ENCODE measurements at regions not wholly inside any gene's neighbourhood (a gene's known extent, or its start where the extent isn't known, plus 50 kb on each side); places are given as distances from the start of the nearest gene placed in this dataset.

DNA sequence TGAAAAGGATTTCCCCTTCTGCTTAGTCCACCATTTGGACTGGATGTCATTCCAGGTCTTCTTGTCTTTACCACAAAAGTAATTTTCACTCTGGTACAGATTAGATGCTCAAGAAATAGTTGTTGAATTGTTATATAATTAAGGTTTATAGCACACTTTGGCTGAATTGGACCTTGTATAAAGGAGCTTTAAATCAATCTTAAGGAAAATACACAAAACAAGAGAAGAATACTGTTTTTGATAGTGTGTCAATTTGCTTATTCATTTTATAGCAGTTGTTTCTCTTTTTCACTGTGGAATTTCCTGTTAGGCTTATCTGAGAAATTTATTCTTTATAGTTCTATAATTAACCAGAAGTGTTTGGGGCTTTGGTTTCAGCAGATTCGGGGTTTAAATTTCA lies 62.7 kb upstream of the TDRD3 start:
- Mint-ChIP-seq H3K27me3 (peaks cover 4% of the 10 kb centered on the region), H3K27ac (no peak overlapping the region), H3K9me3 (ENCODE audit: low read depth) (peaks cover 5% of the 10 kb centered on the region), H3K4me3 (no peak overlapping the region), H3K4me1 (no peaks in the 10 kb centered on the region), H3K36me3 (ENCODE audit: low read depth) (no peaks in the 10 kb centered on the region)
- ChIA-PET POLR2A (no interaction called here), CTCF (interaction anchor here (0.6 to 1.2 kb wide), 2 partner anchors 11 to 505 kb away, joined by 3 to 4 read pairs; no protein-coding TSS in a partner anchor)
- DNase-seq: no peak
- ATAC-seq: no peak
- intact Hi-C loops (cut with DNase I, micrococcal nuclease): loop anchor here in 1 of 2 experiments (2.0 kb wide), 2 partner anchors 654 to 944 kb away; no protein-coding TSS in a partner anchor

DNA sequence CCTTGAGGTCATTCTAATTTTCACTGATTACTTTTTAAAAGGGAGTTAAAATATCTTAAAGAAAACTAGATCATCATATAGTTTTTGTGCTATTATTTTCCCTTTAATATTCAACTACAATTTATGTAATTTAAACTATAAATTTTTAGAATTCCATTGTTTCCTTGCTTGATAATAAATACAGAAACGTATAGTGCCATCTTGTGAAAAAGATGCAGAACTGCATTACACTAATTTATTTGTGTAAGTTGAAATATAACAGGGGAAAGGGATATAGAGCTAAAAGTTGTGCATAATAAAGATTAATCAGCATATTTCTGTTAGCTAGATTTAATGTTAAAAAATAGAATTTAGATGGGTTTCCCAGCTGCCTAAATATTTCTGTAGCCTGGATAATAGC lies 61.5 kb upstream of the TDRD3 start:
- no peak overlapping the region for H3K4me3 Mint-ChIP-seq
- ATAC-seq: no peak
- no peaks in the 10 kb centered on the region for H3K36me3 Mint-ChIP-seq (ENCODE audit: low read depth)
- DNase-seq: no peak
- peaks cover 4% of the 10 kb centered on the region for H3K27me3 Mint-ChIP-seq
- ChIA-PET POLR2A (no interaction called here), CTCF (interaction anchor here (0.6 to 1.5 kb wide), 6 partner anchors 9 to 682 kb away, joined by 3 to 8 read pairs (median 4); no protein-coding TSS in a partner anchor)
- no peaks in the 10 kb centered on the region for H3K4me1 Mint-ChIP-seq
- intact Hi-C loops (cut with DNase I, micrococcal nuclease): loop anchor here (1.0 to 5.0 kb wide), 6 partner anchors 96 to 945 kb away; no protein-coding TSS in a partner anchor
- H3K9me3 Mint-ChIP-seq (ENCODE audit: low read depth): peaks cover 5% of the 10 kb centered on the region
- H3K27ac Mint-ChIP-seq: no peak overlapping the region

DNA sequence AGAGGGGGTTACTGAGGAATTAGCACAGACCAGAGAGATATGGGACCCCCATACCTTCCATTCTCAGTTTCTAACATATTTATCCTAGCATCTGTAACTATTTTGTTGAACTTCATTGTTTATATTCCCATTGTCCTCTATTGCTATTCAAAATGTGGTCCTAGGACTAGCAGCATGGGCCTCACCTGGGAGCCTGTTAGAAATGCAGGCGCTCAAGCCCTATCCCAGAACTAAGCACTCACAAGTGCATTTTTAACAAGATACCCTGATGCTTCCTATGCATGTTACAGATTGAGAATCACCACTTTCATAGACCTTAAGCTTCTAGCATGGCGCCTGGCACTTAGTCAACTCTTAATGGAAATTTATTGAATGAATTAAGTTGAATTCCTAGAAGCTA lies 58.3 kb upstream of the TDRD3 start:
- intact Hi-C loops (cut with DNase I, micrococcal nuclease): loop anchor here in 1 of 2 experiments (5.0 kb wide), 3 partner anchors 94 to 946 kb away; no protein-coding TSS in a partner anchor
- ChIA-PET CTCF (interaction anchor here (0.7 to 2.9 kb wide), 2 partner anchors 10 to 29 kb away, joined by 3 to 10 read pairs; no protein-coding TSS in a partner anchor), POLR2A (no interaction called here)
- no peak for ATAC-seq
- Mint-ChIP-seq H3K27me3 (peaks cover 17% of the 10 kb centered on the region), H3K9me3 (ENCODE audit: low read depth) (peaks cover 2% of the 10 kb centered on the region), H3K36me3 (ENCODE audit: low read depth) (no peaks in the 10 kb centered on the region), H3K27ac (no peak overlapping the region), H3K4me3 (no peak overlapping the region), H3K4me1 (no peaks in the 10 kb centered on the region)
- no peak for DNase-seq

DNA sequence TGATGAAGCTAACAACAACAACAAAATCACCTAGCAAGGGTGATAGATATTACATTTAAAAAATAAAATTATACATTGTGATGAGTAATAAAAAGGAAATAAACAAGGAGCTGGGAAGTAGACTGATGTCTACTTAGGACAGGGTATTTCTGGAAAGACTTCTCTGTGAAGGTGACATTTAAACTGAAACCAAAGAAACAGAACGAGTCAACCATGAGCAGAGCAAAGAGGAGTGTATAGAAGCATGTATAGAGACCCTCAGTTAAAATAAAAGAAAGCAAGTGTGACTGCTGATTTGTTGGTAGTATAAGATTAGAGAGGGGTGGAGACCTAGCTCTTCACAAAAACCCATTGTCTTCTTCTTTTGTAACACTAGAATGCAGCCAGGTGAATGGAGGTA lies 53.0 kb upstream of the TDRD3 start:
- CTCF ChIA-PET: interaction anchor here (0.9 kb wide), 1 partner anchor 17 kb away, joined by 3 read pairs; no protein-coding TSS in a partner anchor
- Mint-ChIP-seq H3K4me1 (no peaks in the 10 kb centered on the region), H3K9me3 (ENCODE audit: low read depth) (peaks cover 2% of the 10 kb centered on the region), H3K36me3 (ENCODE audit: low read depth) (no peaks in the 10 kb centered on the region), H3K27me3 (peaks cover 33% of the 10 kb centered on the region), H3K27ac (no peak overlapping the region), H3K4me3 (no peak overlapping the region)
- POLR2A ChIA-PET: no interaction called here
- ATAC-seq: no peak
- intact Hi-C loops (cut with DNase I, micrococcal nuclease): no loop called here
- no peak for DNase-seq

DNA sequence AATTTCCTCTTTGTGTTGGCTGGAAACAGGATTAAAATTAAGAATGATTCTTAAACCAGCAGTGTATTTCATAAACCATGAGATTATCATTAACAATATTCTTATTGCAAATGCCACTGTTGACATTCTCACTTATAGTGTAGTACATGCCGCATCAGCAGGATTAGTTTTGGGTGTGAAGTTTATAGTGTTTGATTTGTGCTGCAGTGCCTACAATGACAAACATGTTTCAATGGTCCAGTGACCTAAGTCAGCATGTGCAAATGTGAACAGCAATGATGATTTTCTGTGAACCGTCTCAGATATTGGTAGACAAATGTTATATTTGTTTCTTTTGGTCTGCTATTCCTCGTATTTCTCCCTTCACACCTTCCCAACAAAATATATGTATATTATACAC lies 49.8 kb upstream of the TDRD3 start:
- Mint-ChIP-seq H3K27ac (no peak overlapping the region), H3K27me3 (peaks cover 26% of the 10 kb centered on the region), H3K36me3 (ENCODE audit: low read depth) (no peaks in the 10 kb centered on the region), H3K4me1 (no peaks in the 10 kb centered on the region), H3K4me3 (no peak overlapping the region), H3K9me3 (ENCODE audit: low read depth) (no peaks in the 10 kb centered on the region)
- ATAC-seq: no peak
- POLR2A ChIA-PET: no interaction called here
- CTCF ChIA-PET: interaction anchor here (0.9 to 2.9 kb wide), 2 partner anchors 11 to 21 kb away, joined by 3 to 8 read pairs; no protein-coding TSS in a partner anchor
- no peak for DNase-seq
- intact Hi-C loops (cut with DNase I, micrococcal nuclease): no loop called here
